Stimulated activated CD4-positive, alpha-beta T cell treated with anti-CD3 and anti-CD28 coated beads, Interleukin-4, amount 100 ng/mL, for 4 hours (primary cell): ENCODE measurements at regions not wholly inside any gene's neighbourhood (a gene's known extent, or its start where the extent isn't known, plus 50 kb on each side); places are given as distances from the start of the nearest gene placed in this dataset.

Experiments used
- DNase-seq, 2 experiments: peaks; one replicate each; pipeline ENCODE4 v3.0.0-alpha.2; 2020

- no peak for DNase-seq
Observed at GRCh38 chr13:105579821-105580710, 955.4 kb downstream of the EFNB2 start.

GRCh38 chr13:105573136-105573535, 962.3 kb downstream of the EFNB2 start:
- no peak for DNase-seq

- no peak for DNase-seq
Observed at GRCh38 chr13:105572401-105572800, 963.1 kb downstream of the EFNB2 start.

- DNase-seq = no peak
Observed at GRCh38 chr13:105569816-105570215, 965.6 kb downstream of the EFNB2 start.

- no peak for DNase-seq
Observed at GRCh38 chr13:105567951-105568525, 967.4 kb downstream of the EFNB2 start.

- DNase-seq = no peak
Observed at GRCh38 chr13:105565136-105565727, 970.2 kb downstream of the EFNB2 start.

- DNase-seq = no peak
Observed at GRCh38 chr13:105552078-105552477, 983.4 kb downstream of the EFNB2 start.

GRCh38 chr13:105547851-105548250, 987.6 kb downstream of the EFNB2 start:
- no peak for DNase-seq

GRCh38 chr13:105545811-105546210, 989.7 kb downstream of the EFNB2 start:
- DNase-seq = no peak

GRCh38 chr13:105543742-105544141, 991.7 kb downstream of the EFNB2 start:
- no peak for DNase-seq

GRCh38 chr13:105541565-105541964, 993.9 kb downstream of the EFNB2 start:
- DNase-seq = no peak

- DNase-seq = no peak
Observed at GRCh38 chr13:105538346-105538745, 997.1 kb downstream of the EFNB2 start.

GRCh38 chr13:105537113-105537512, 998.3 kb downstream of the EFNB2 start:
- DNase-seq = no peak

- no peak for DNase-seq
Observed at GRCh38 chr13:105530468-105530867, 1005.0 kb downstream of the EFNB2 start.

- no peak for DNase-seq
Observed at GRCh38 chr13:105527127-105527526, 1008.3 kb downstream of the EFNB2 start.

GRCh38 chr13:105519771-105520170, 1015.7 kb downstream of the EFNB2 start:
- no peak for DNase-seq

- DNase-seq = no peak
Observed at GRCh38 chr13:105518086-105518485, 1017.4 kb downstream of the EFNB2 start.

- DNase-seq = no peak
Observed at GRCh38 chr13:105514401-105514800, 1021.1 kb downstream of the EFNB2 start.

- no peak for DNase-seq
Observed at GRCh38 chr13:105513448-105513847, 1022.0 kb downstream of the EFNB2 start.

GRCh38 chr13:105509981-105510762, 1025.3 kb downstream of the EFNB2 start:
- DNase-seq = no peak

GRCh38 chr13:105506463-105506862, 1029.0 kb downstream of the EFNB2 start:
- no peak for DNase-seq

- DNase-seq = no peak
Observed at GRCh38 chr13:105502193-105502592, 1033.3 kb downstream of the EFNB2 start.

GRCh38 chr13:105497597-105497996, 1037.9 kb downstream of the EFNB2 start:
- DNase-seq = no peak
